ENCODE measurements at regions not wholly inside any gene's neighbourhood (a gene's known extent, or its start where the extent isn't known, plus 50 kb on each side); places are given as distances from the start of the nearest gene placed in this dataset.
"Not testable (repeated sequence)": the region's sequence is repeated elsewhere in the genome, so short reads cannot be mapped to it uniquely, and the experiment has no call there.

DNA sequence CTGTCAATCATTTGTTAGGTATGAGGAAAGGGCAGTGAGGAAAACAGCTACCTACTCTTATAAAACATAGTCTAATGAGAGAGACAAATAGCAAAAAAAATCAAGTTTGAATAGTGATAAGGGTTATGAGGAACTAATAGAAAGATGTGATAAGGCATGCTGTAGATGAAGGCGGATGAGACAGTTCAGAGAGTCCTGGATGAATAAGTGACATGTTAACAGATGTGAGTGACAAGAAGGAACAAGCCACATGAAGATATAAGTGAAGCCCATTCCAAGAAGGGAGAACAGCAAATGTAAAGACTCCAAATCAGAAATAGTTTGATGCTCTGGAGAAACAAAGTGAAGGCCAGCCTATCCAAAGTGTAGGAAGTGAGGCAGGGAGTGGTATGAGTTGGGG, 154.1 kb upstream of the SYT10 start:
- DNase-seq, result no peak

DNA sequence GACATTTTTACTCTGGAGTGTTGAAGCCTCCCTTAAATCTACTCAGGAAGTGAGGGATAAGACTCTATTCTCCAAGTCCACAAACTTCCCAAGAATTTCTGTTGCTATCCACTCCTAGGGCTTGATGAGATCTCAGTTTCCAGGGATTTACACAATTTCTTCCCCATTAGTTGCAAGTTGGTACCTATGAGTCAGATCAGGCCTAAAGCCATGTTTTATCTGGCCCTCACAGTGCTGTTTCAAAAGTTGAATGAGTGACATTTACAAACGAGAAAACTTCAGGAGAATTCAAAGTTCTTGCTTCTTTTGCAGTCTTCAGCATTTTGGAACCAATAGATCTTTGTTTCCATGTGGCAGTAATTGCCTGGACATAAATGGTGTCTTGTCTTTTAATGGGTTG, 156.4 kb upstream of the SYT10 start:
- no peak for DNase-seq

GRCh38 chr12:33596814-33597213, 157.2 kb upstream of the SYT10 start:
- DNase-seq, result no peak

- peak; percentile 49 for DNase-seq
Observed at GRCh38 chr12:33602515-33602914, 162.9 kb upstream of the SYT10 start.

DNA sequence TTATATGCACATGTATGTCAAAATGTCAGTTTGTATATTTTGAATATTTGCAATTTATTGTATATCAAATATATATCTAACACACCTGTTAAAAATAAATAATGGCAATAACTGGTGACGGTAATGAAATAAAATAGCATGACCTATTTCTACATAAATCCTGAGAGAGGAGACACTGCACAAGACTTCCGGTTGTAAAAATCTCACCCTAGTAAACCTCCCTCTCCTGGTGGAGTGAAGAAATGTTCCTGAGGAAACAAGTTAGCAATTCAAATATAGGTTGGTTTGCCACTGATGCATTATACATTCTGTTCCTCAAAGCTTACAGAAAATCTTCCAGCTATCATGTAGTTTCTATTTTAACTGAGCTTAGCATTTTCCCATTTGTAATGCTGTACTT, 166.1 kb upstream of the SYT10 start:
- DNase-seq, result peak; percentile 18

GRCh38 chr12:33609910-33610309, 170.3 kb upstream of the SYT10 start:
- no peak for DNase-seq

GRCh38 chr12:33614630-33615029, 175.0 kb upstream of the SYT10 start:
- DNase-seq, result no peak

GRCh38 chr12:33617218-33617617, 177.6 kb upstream of the SYT10 start:
- no peak for DNase-seq

GRCh38 chr12:33628087-33628486, 188.5 kb upstream of the SYT10 start:
- DNase-seq, result no peak

DNA sequence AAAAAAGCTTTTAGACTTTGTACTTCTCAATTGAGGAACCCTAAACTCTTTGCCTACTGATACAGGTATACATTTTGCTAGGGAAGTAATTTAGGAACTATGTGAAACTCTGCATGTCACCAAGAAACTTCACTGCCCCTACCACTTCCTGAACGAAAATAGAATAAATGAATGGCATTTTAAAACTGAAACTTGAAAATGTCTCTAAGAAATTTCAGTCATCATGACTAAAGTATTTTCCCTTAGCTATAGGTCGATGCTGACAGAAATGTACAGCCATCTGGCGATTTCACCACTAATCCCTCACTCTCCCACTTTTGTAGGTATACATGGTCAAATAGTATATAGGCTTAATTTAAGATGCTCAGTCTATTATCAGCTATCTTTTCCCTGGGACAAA, 194.9 kb upstream of the SYT10 start:
- no peak for DNase-seq

- DNase-seq, result not testable (repeated sequence)
Observed at GRCh38 chr12:33636930-33637329, 197.3 kb upstream of the SYT10 start.

DNA sequence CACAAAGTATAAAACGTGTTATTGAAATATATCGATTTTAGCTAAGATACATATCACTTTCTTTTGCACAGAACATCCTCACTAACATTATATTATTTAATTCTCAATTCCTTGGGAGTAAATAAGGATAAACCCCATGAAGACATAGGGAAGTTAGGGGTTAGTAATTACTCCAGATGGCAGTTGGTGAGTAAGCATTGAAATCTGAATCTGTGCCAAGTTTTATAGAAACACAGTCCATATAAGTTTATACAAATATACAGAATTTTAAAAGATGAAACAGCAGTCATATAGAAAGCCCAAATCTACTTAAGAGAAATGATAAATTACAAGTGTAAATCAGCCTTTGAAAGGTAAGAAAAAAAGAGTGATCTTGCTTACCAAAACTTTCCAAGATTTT, 200.4 kb upstream of the SYT10 start:
- DNase-seq, result peak; percentile 8

GRCh38 chr12:33649992-33650391, 210.4 kb upstream of the SYT10 start:
- DNase-seq, result no peak

DNA sequence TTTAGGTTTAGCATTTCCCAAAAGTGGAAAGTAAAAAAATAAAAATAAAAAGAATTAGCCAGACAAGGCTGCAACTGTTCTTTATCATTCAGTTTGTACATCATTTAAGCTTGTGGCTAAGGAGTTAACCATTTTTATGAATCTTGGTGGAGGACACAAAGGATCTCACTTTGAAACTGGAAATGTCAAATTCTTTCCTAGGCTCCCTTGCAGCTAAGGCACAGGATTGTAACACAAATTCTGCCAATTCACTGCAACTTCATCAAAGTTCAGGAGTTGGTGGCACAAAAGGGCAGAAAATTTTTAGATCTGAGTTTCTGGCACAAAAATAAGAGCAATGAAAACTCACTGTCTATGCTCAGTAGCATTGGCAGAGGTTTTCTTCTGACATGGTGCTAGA, 211.2 kb upstream of the SYT10 start:
- no peak for DNase-seq

GRCh38 chr12:33653362-33653761, 213.7 kb upstream of the SYT10 start:
- no peak for DNase-seq

GRCh38 chr12:33654313-33654712, 214.7 kb upstream of the SYT10 start:
- no peak for DNase-seq

DNA sequence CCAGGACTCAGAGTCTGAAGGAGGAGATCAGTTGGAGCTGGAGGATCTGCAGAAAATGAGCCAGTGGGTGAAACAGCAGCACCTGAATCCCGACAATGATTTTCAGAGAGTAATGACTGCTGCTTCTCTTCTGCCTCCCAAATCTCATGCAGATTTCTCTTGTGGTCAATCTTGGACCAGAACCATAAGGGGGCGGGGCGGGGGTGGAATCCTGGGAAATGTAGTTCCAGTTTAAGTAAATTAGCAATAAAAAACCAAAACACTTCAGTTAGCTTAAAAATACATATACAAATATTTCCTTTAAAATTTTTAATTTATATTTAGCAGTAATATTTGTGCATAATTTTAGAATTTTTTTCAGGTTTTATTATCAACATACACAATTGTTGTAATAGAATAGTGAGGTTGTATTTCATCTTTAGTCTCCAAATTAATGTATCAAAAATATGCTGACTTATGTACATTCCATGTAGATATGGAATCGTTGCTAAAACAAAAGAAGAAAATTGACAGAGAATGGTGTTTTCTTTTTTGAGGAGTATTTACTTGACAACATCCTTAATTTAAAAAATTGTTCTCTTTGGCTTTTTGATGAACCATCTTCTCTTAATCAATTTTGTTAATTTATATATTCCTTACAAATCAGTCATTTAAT, 223.5 kb upstream of the SYT10 start:
- no peak for DNase-seq

DNA sequence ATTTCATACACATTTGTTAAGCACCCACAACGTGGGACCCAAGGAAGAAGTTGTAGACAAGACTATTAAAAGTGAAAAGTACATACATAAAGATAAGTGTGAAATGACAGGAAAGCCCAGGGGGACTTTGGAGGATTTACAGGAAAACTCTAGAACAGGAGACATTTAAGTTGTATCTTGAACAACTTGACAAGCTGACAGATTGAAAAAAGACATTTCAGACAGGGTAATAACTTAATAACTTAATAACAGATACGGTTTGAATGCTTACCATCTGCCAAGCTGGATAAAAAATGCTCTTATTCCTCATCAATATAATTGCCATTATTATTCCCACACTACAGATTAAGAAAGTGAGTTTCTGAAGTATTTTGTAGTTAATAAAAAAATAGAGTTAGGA, 229.7 kb upstream of the SYT10 start:
- DNase-seq, result no peak

DNA sequence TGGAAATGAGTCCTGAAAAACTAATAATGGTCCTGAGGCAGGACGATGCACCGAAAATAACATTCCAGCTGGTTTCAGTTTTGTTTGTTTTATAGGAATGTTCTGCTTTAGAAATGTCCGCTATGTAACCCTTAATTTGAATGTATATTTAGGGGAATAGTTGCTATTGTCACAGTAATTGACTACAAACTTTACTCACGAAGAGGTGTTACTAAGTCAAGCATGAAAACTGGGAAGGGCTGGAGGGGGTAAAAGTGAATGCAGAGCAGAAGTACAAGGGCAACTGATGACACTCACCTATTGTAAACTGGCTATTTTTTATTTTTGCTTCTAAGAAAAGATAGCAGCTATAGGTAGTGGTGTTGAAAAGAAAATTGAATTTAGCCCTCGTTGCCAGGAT, 230.7 kb upstream of the SYT10 start:
- no peak for DNase-seq

DNA sequence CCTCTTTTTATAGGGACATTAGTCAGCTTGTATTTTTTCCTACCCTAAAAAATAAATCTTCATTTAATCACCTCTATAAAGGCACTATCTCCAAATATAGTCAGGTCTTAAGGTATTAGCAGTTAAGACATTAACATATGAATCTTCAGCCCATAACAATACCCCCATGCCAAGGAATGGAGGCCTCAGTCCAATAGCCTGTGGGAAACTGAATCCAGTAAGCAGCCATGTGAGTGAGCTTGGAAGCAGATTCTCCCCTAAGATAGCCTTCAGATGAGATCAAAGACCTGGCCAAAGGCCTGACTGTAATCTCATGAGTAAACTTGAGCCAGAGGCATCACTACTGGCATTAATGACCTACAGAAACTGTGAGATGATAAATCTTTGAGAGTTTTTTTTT, 232.1 kb upstream of the SYT10 start:
- no peak for DNase-seq

DNA sequence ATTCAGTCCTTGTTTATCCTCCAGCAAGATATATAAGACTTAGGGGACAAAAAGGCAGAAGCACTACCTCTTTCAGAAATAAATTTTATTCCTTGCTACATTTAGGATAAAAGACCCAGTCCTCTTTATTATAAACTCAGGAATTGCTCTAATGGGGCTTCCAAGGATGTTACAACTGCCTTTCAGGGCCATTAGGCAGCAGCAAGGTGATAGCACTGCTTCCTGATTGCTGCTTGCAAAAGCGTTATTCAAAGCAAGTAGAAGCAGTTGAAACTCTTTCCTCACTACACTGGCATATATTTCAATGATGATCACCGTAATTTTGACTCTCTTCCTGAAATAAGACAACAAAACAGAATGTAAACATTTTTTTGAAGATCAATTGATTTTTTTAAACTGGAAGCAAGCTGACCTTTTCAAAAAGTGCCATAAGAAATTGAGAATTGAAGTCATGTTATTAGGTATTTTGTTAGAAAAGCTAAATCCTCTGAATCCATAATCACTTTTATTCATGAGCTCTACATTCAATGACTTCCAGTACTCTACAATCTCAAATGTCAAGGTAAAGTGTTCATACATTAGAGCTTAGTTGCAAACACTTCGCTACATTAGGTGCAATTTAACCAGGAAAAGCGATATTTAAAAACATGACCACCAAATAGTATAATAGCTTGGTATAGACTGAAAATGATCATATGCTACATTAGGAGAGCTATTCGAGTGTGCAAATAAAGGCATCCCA, 233.4 kb upstream of the SYT10 start:
- DNase-seq, result no peak

- DNase-seq, result no peak
Observed at GRCh38 chr12:33676866-33677265, 237.2 kb upstream of the SYT10 start.

- DNase-seq, result no peak
Observed at GRCh38 chr12:33678221-33678964, 238.8 kb upstream of the SYT10 start.

- DNase-seq, result no peak
Observed at GRCh38 chr12:33690562-33690961, 250.9 kb upstream of the SYT10 start.
